Aorta (tissue), 5 donors: ENCODE measurements at regions not wholly inside any gene's neighbourhood (a gene's known extent, or its start where the extent isn't known, plus 50 kb on each side); places are given as distances from the start of the nearest gene placed in this dataset.

ENCODE experiments used
- ATAC-seq: fragments of 200-7000 bp; cut with Tn5 transposase; one replicate; pipeline ENCODE4 v1.9.1; 2022; ENCODE audit warnings: moderate library complexity; ENCODE audit not compliant: low FRiP score
- DNase-seq, 2 donors: peaks; one replicate each; pipeline ENCODE4 v3.0.0-alpha.2; 2020
- H3K27ac ChIP-seq, 2 donors: one replicate each; pipeline ENCODE4 v1.5.1; 2013; ENCODE audit warnings: low read length in 2 of 2, mild to moderate bottlenecking in 2 of 2, moderate library complexity in 2 of 2, control low read depth in 1 of 2, inconsistent platforms in 1 of 2, low read depth in 1 of 2
- H3K27me3 ChIP-seq, 2 donors: one replicate each; pipeline ENCODE4 v1.6.1; 2013; ENCODE audit warnings: control low read depth in 1 of 2, low read length in 1 of 2, mild to moderate bottlenecking in 1 of 2, moderate library complexity in 1 of 2; ENCODE audit not compliant: insufficient read depth in 2 of 2, control insufficient read depth in 1 of 2
- H3K36me3 ChIP-seq, 2 donors: one replicate each; pipeline ENCODE4 v1.6.1; 2013; ENCODE audit warnings: control low read depth in 1 of 2, low read length in 1 of 2, mild to moderate bottlenecking in 1 of 2; ENCODE audit not compliant: insufficient read depth in 2 of 2, control insufficient read depth in 1 of 2
- H3K4me1 ChIP-seq, 2 donors: one replicate each; pipeline ENCODE4 v1.6.1; 2013; ENCODE audit warnings: low read length in 2 of 2, control low read depth in 1 of 2, mild to moderate bottlenecking in 1 of 2, moderate library complexity in 1 of 2; ENCODE audit not compliant: insufficient read depth in 2 of 2, control insufficient read depth in 1 of 2
- H3K4me3 ChIP-seq, 2 donors: one replicate each; pipeline ENCODE4 v1.5.1; 2013; ENCODE audit warnings: low read length in 2 of 2, control low read depth in 1 of 2, mild to moderate bottlenecking in 1 of 2
- H3K9me3 ChIP-seq: one replicate; pipeline ENCODE4 v1.6.1; 2013; ENCODE audit warnings: mild to moderate bottlenecking, low read length; ENCODE audit not compliant: control insufficient read depth
- WGBS, 2 donors: extraction: QIAGEN DNeasy Blood & Tissue Kit; methylation state at CpG; one replicate each; pipeline ENCODE4 v1.1.7; 2013; 5-methylcytosine and 5-hydroxymethylcytosine counted together
- intact Hi-C, 2 donors: fragments of 100-400 bp; cut with DNase I; formaldehyde crosslinking; loops; one replicate each; pipeline versions ENCODE4 v1.14.2 to v1.15.0; 2022
- donor health status: healthy with polysubstance abuse.
- donor health status: Bipolar disorder and iron deficiency.
- donor health status: DM: no; HTN: no; CAD: no.
- donor health status: DM: no; HTN: no; CAD: no.
- donor health status: DM: yes; HTN: yes; CAD: no.

DNA sequence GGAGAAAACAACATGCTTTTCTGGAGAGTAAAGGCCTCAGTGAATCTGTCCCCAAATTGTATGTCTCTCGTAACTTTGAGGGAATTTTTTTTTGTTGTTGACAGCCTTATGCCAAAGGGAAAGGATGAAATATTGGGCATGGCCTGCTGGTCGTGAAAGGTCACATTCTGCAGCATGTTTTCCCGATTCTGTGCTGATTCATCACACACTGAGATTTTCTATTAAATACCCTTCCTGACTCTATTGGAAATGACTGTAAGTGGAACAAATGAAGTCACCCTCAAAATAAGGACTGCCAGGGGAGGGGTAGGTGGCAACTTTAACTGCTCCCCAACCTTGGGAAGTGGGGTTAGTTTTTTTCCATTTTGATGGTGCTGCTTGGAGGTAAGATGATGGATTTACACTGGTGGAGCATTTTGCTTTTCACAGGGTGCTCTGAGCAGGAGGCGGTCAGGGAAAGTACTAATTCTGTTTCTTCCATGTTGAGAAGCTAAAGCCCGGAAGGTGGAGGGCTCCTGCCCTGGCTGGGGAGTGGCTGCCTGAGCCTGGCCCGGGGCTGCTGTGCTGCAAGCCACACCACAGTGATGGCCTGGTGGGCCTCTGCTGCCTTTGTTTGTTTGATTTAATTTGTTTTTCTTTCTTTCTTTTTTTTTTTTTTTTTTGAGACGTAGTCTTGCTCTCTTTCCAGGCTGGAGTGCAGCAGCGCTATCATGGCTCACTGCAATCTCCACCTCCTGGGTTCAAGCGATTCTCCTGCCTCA lies 116.8 kb upstream of the SPATA13 start:
- Histone ChIP-seq H3K36me3 (no peaks in the 10 kb centered on the region), H3K4me3 (no peak overlapping the region), H3K4me1 (no peaks in the 10 kb centered on the region), H3K27ac (no peak overlapping the region), H3K9me3 (no peaks in the 10 kb centered on the region), H3K27me3 (no peaks in the 10 kb centered on the region)
- 74 to 79% methylated on average over 9 of the region's 9 CpGs for WGBS, 2 donors
- peak; percentile 15 for ATAC-seq
- intact Hi-C loops: no loop called here
- DNase-seq: no peak

DNA sequence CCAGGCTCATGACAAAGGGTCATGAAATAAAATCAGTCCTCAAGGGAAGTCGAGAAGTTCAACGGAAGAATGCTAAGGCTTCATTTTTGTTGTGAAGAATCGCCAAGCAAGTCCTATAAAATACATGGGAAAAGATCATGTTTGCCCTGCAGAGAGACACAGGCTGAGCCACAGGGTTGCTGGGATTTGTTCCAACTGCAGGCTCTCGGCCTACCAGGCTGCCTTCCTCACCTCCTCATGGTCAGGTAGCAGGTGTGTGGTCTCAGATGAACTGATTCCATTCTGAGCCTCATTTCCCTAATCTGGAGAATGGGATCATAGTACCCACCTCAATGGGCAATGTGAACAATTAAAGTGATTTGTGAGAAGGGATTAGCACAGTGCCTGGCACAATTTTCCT lies 114.9 kb upstream of the SPATA13 start:
- WGBS, 2 donors: 75 to 84% methylated on average over 4 of the region's 4 CpGs
- Histone ChIP-seq H3K36me3 (no peaks in the 10 kb centered on the region), H3K9me3 (no peaks in the 10 kb centered on the region), H3K27ac (no peak overlapping the region), H3K4me3 (no peak overlapping the region), H3K27me3 (no peaks in the 10 kb centered on the region), H3K4me1 (peaks cover 0 to 2% of the 10 kb centered on the region in 2 donors)
- DNase-seq: no peak
- intact Hi-C loops: no loop called here
- ATAC-seq: no peak

DNA sequence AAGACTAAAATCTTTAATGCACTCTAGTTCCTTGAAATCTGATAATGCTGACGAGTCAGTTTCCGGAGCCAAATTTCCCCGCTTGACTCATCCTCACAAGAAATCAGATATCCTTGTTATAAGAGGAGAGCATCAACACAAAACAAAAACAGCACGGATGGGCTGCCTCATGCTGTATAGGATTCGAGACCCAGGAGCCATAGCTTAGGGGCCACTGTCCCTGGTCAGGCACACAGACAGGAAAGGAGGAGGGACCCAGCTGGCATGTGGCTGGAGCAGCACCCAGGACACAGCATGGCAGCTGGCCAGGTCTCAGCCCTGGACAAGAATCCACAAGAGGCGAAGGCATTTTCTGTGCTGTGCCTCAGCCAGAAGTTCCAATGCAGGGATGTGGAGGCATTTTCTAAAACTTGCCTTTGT lies 110.2 kb upstream of the SPATA13 start:
- H3K4me1 ChIP-seq: peaks cover 0 to 2% of the 10 kb centered on the region in 2 donors
- H3K27me3 ChIP-seq: no peaks in the 10 kb centered on the region
- H3K9me3 ChIP-seq: no peaks in the 10 kb centered on the region
- peak overlapping the region in 1 of 2 donors; percentile 67 for H3K27ac ChIP-seq
- ATAC-seq (peak; percentile 45), DNase-seq (peak in 1 of 2 donors; percentile 73)
- no peak overlapping the region for H3K4me3 ChIP-seq
- intact Hi-C loops: loop anchor here in 1 of 2 donors (10.0 kb wide), 1 partner anchor 164 kb away; no protein-coding TSS in a partner anchor
- no peaks in the 10 kb centered on the region for H3K36me3 ChIP-seq
- WGBS, 2 donors: 57 to 58% methylated on average over 6 of the region's 6 CpGs

DNA sequence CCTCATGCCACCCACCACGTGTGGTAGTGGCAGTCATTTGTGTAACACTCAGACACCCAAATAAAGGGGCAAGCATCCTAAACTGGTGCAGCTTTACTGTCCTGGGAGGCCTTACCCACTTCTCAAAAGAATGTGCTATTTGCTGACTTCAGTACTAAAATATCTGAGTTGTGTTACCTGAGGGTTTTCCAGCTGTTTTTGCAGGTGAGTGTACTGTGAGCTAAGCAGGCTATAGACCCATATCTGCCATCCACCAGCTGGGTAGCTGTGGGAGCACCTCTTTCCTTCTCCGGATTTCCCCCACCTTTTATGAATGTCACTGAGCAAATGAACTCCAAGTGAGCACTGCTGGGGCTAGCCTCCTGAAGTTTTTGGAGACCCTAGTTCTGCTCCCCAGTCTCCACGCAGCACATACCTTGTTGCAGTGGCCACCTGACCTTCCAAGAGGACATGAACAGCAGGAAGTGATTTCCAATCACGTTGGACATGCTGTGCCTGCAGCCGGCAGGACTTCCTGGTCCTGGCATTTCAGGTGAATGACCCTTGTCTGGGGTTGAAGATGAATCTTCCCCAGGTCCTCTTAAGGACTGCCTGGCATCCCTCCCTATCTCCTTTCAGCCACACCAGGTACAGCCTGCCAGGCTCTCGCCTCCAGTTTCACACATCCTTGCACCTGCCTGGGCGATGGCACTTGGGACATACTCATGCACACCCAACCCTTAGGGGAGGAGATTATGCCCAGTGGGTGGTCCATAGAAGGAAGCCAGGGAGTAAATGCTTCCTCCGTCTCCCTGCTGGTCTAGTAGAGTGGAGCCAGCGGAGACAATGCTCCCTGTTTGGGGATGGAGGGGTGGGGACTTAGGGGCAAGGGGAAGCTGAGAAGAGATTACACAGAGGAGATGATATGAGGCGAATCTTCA lies 109.5 kb upstream of the SPATA13 start:
- ATAC-seq: no peak
- H3K27ac ChIP-seq: peak overlapping the region in 1 of 2 donors; percentile 3

DNA sequence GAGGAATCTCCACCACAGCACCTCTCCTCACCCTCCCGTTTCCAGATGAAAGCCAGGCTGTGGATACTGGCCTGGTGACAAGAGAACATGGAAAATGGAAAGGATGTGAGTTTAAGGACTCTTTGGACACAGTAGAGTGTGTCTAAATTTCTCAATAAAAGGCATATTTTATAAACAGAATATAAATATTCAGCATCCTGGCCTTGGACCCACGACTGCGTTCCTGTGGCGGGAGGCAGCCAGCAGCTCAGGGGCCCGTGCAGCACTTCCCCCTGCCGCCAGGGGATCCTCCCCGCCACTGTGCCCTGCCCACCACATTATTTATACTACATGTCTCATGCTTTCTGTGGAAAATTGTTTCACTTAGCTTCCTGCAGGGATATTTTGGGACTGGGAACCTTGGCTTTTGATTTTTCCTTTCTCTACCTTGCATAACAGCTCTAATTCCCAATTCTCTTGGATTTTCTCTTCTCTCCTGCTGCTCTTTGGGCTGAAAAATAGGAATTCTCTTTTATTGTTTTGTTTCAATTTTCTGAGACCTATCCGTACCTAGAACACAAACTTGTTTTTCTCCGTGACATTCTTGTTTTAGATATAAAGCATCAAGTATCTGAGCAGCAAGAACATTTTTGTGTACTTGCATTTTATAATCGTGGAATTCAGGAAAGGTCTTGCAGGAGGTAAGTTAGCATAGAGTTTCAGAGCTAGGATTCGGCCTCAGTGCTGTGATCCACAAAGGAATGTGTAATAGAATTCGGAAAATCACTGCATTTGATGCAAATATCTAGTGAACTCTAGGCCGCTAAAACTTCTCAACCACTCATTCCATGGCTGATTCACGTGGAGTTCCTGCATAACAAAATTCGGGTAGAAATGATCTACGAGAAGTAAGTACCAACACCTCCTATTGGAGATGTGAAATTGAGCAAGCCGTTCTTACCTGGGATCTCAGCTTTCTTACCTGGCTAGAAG lies 107.7 kb upstream of the SPATA13 start:
- intact Hi-C loops: loop anchor here in 1 of 2 donors (10.0 kb wide), 1 partner anchor 162 kb away; no protein-coding TSS in a partner anchor
- Histone ChIP-seq H3K36me3 (no peaks in the 10 kb centered on the region), H3K9me3 (no peaks in the 10 kb centered on the region), H3K4me3 (no peak overlapping the region), H3K27me3 (no peaks in the 10 kb centered on the region), H3K4me1 (peaks cover 0 to 2% of the 10 kb centered on the region in 2 donors), H3K27ac (peak overlapping the region; percentile 81 to 89)
- WGBS, 2 donors: 4 to 6% methylated on average over 17 of the region's 17 CpGs
- ATAC-seq (peak; percentile 58), DNase-seq (no peak)

More for the DNA sequence above, 109.5 kb upstream of the SPATA13 start:
- intact Hi-C loops: loop anchor here in 1 of 2 donors (10.0 kb wide), 1 partner anchor 164 kb away; no protein-coding TSS in a partner anchor
- WGBS, 2 donors: 74 to 77% methylated on average over 10 of the region's 10 CpGs
- no peak for DNase-seq
- Histone ChIP-seq H3K4me3 (no peak overlapping the region), H3K27me3 (no peaks in the 10 kb centered on the region), H3K36me3 (no peaks in the 10 kb centered on the region), H3K9me3 (no peaks in the 10 kb centered on the region), H3K4me1 (peaks cover 0 to 2% of the 10 kb centered on the region in 2 donors)

DNA sequence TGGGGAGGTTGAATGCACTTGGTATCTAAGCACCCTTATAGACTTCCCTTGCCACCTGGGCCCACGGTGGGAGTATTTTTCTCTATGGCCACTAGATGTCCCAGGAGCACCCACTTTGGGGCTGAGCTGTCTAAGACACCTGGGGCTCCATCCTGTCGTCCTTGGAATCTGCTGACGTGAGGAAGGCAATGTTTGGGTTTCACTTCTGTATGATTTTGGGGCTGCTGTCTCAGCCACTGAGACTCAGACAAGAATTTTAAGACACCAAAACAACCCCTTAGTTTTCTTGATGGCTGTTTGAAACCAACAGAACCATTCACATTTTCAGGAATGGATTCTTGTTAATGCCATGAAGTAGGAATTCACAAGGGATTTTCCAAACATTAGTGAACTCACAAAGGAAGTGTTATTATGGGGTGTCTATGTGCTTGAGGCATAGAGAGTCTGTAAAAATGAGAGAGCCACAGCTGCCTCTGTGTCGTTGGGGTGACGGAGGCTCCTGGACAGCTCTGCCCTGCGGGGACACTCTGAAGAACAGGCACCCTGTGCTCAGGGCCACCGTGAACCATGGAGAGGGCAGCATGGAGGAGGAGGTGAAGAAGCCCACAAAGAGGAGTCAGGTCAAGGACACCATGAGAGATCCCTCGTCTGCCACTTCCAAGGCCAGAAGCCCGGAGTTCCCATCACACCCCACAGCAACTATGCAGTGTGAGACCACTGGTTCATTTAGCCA lies 106.8 kb upstream of the SPATA13 start:
- WGBS, 2 donors: 60% methylated on average over 9 of the region's 9 CpGs
- Histone ChIP-seq H3K4me3 (no peak overlapping the region), H3K4me1 (peaks cover 0 to 2% of the 10 kb centered on the region in 2 donors), H3K27ac (peak overlapping the region; percentile 81 to 89), H3K36me3 (no peaks in the 10 kb centered on the region), H3K27me3 (no peaks in the 10 kb centered on the region), H3K9me3 (no peaks in the 10 kb centered on the region)
- ATAC-seq (peak; percentile 65), DNase-seq (no peak)
- intact Hi-C loops: loop anchor here in 1 of 2 donors (10.0 kb wide), 1 partner anchor 161 kb away; no protein-coding TSS in a partner anchor

DNA sequence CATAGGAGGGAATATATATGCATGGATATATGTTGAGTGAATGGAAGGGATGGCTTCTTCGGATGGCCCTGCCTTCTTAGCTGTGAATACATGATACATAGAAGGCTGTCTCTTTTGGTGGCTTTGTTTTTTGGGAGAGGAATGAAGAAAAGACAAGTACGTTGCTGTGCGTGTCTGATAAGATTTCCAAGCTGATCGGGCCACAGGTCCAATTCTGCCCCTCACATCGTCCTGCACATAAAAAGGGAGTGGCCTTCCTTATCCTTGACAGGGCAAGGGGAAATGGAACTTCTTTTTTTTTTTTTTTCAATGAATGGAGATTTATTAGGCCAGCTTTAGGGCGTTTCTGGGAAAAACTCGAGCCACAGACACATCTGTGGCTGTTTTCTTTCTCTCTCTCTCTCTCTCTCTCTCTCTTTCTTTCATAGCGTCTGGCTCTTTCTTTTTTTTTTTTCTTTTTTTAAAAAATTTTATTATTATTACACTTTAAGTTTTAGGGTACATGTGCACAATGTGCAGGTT lies 103.8 kb upstream of the SPATA13 start:
- Histone ChIP-seq H3K27me3 (no peaks in the 10 kb centered on the region), H3K9me3 (no peaks in the 10 kb centered on the region), H3K27ac (no peak overlapping the region), H3K36me3 (no peaks in the 10 kb centered on the region), H3K4me3 (no peak overlapping the region), H3K4me1 (no peaks in the 10 kb centered on the region)
- intact Hi-C loops: loop anchor here in 1 of 2 donors (10.0 kb wide), 1 partner anchor 158 kb away; no protein-coding TSS in a partner anchor
- DNase-seq (no peak), ATAC-seq (no peak)
- 90 to 94% methylated on average over 8 of the region's 8 CpGs for WGBS, 2 donors
